ENCODE measurements at regions not wholly inside any gene's neighbourhood (a gene's known extent, or its start where the extent isn't known, plus 50 kb on each side); places are given as distances from the start of the nearest gene placed in this dataset.

DNA sequence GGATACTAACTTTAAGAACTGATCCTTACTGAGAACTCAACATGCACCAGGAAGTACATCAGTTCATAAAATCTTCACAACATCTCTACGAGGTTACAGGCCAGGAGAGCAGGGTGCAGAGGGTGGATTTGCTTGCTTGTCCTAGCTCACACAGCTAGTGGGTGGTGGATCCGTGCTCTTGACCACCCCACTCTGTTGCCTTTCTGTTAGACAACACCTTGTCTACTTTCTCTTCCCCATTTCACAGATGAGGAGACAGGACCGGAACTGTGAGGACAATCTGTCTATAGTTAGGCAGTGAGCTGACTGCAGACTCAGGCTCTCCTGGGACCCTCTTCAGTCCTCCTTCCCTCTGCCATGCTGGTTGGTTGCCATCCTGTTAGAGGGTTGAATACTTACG is 221.7 kb upstream of the TLE3 start:
- no peak for DNase-seq

DNA sequence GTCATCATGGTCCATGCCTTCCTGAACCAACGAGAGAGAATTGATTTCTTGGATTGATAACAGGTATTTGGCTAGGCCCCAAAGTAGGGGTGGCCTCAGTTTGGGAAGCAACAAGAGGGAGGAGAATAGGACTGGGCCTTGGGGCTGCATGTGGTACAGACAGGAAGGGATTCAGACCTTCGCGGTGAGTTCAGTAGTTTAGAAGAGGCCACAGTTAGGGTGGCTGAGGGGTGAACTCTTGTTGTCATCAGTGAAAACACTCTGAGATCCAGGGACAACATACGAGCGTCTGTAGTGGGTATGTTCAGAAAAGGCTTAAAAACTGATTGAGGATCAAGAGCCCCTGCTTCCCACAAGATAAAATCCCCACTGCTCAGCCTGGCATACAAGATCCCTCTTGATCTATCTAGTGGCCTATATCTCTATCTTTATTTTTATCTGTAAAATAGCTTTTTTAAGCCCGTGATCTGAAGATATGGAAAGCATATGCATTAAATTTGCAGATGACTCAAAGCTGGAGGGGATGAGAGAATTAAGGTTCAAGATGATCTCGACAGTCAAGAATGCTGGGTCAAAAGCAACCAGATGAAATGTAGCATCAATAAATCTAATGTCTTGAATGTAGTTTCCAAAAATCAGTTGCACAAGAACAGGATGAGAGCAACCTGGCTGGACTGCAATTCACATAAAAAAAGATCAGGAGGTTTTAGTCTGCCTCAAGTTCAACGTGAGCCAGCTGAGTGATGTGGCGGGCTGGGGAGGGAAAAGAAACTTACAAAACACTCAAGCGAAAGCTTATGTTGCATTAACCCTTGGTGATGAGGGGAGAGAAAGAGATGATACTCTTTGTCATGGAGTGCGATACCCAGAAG is 221.1 kb upstream of the TLE3 start:
- DNase-seq, result no peak

DNA sequence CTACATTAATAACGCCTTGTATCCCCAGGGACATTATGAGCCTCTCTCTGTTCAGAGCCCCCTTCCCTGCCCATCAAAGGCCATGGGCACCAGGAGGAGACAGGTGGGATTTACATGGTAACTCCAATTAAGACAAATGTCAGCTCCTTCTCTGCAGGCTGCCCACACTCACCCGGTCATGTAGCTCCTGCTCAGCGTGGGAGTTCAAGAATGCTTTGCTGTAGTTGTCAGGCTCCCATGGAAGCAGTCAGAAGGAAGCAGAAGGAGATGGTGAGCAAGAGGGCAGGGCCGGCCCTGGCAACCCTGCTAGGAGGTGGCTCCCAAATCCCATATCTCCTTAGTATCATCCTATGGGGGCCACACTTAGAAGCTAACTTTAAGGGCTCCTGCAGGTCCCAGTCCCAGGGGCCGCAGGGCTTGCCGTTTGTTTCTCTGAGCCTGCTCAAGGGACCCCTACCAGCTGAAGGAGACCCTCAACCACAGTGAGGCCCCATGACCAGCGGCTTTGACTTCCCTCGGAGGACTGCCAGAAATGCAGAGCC is 218.4 kb upstream of the TLE3 start:
- DNase-seq, result no peak

DNA sequence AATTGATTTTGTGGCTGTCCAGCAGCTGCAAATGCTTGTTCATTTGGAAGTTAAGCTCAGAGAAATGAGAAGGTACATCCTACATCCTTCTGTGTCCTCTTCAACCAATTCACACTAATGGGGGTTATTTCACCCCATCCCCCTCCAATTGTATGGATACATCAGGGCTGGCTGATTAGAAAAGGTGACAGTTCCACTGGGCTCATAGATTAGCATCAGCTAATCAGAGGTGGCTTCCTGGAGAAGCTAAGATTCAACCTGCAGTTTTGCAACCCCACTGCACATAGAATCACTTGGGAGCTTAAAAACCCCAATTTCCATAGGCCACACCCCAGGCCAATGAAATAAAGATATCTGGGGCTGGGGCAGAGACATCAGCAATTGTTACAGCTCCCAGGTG is 217.7 kb upstream of the TLE3 start:
- no peak for DNase-seq

DNA sequence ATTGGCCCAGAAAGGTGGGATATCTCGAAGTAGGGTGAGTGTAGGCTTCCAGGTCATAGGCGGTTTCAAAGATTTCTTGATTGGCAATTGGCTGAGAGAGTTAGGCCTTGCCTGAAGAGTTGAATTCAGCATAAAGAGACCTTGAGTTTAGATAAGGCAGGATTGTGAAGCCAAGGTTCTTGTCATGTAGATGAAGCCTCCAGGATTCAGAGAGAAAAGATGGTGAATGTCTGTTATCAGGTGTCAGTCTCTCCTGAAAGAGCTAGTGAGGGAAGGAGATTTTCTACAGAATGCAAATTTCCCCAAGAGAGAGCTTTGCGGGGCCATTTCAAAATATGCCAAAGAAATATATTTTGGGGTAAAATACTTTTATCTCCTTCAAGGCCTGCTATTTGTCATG is 217.0 kb upstream of the TLE3 start:
- no peak for DNase-seq

DNA sequence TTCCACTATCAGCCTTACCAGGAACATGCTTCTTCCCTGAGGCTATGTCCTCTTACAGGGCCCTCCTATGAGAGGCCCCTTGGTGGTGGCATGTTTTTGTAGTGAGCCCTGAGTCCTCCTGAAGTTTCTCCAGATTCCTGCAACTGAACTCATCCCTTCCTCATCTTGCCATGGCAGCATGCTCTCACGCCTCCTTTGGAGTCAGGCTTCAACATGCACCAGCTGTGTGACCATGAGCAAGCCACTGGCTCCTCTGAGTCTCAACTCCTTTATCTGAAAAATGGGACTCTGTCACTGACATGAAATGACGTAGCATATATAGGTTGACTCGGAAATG is 216.3 kb upstream of the TLE3 start:
- DNase-seq, result no peak

DNA sequence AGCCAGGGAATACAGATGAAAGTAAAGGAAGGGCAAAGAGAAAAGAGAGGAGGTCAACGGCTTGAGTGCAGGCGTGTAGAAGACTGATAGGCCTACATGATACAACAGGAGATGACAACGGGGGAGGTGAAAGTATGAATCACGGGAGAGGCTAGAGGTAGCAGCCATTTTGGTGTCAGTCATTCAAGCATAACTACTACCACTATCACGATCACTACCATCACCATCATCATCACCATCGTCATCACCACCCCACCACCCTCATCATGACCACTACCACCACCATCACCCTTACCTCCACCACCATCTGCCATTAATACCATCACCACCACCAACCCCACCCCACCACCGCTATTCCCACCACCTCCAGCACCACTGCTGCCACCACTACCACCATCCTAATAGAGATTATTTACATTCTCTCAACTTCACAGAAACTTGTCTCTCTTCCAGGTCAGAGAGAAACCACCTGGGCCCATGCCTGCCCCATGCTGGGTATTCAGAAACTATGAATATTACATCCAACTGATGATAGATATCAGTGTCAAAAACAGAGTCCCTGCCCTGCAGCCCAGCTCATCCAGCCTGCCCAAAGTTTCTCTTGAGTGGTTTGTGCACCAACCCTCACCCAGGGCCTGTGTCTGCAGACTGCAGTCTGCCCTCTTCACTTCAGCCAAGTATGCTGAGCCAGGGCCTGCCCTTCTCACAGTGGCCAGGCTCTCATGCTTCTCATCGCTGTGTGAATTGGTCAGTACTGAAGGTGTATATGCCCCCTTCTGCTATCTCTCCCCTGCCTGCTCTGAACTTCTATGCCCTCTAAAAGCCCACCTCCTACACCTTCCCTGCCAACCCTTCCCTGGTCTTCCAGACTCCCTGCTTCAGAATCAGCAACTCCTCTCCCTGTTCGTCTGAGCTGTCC is 215.6 kb upstream of the TLE3 start:
- DNase-seq, result no peak

DNA sequence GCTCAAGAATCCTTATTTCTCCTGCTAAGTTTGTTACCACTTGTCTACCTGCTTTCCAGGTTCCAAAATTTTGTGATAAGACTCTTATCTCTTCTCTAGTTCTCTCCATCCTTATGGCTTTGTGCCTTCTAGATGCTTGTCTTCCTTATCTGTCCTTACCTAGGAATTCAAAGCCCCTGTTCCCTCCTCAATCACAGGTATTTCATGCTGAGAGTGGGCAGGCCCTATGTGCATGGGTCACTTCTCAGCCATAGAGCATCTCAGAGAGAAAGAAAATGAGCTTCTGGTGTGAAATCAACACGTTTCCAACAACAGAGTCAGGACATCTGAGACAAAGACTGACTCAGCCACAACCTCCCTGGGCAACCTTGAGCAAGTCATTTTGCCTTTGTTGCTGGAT is 214.1 kb upstream of the TLE3 start:
- DNase-seq, result no peak

DNA sequence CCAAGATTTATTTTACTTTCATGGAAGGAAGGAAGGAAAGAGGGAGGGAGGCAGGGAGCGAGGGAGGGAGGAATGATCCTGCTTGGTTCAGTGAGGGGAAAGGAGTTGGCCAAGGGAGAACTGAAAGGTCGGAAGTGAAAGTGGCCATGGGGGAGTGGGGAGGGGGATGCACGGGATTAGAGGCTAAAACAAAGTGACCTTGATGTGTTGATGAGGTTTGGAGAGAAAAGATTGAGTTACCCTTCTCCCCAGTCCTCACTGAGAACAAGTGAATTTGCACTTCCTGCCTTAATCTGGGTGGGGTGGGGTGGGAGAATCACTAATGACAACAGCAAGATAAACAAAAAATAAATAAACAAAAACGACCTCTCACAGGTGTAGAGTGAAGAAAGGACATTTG is 212.0 kb upstream of the TLE3 start:
- no peak for DNase-seq

DNA sequence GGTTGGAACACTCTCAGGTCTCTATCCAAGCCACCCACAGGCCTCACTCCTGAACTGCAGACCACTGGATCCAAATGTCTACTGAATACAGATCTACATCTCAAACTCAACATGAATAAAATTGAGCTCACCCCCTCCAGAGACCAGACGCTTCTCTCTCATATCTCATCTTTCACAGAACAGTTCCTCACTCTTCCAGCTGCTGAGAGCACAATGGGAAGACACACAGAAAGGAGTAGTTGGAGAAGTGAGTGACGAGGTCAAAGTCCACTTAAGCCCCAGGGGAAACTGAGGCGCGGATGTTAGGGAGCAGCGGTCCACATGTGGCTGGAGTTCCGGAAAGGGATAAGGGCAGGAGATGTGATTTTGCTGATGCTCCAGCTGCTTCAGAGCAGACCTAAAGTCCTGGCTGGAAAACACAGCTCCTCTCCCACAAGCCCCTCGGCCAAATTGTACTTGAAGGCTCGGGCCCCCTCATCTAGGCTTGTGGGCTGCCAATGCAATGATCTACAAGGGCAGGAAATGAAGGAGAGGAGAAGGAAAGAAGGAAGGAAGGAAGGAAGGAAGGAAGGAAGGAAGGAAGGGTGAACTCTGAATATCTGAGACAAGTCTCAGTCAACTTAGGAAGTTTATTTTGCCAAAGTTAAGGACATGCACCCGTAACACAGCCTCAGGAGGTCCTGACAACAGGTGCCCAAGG is 211.2 kb upstream of the TLE3 start:
- DNase-seq, result no peak

DNA sequence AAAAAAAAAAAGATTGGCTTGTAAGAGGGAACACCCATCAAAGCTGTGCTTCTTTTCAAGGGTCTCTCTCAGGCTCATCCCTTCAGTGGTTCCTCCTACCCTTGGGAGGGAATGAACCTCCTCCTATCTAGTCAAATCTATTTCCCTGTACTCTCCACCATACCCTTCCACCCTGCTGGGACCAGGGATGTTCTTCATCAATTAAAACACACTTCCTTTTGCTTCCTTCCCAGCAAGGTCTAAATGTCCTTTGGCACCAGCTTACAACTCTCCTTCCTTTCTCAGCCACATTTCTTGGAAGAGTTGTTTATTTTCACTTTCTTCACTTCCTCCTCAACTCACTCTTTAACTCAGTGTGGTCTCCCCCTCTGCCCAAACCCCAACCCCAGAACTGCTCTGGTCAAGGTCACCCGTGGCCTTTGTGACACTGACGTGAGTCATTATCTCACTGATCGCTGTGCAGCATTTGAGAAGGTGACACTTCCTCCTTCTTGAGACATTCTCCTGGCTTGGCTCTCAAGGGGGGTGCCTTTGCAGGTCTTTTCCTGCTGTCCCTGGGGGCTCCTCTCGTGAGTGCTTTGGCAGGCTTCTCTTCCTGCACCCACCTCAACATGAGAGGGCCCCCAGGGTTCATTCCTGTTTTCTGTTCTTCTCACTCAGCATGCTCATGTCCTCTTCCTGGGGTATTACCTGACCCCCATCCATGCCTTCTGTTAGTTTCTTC is 210.5 kb upstream of the TLE3 start:
- no peak for DNase-seq

DNA sequence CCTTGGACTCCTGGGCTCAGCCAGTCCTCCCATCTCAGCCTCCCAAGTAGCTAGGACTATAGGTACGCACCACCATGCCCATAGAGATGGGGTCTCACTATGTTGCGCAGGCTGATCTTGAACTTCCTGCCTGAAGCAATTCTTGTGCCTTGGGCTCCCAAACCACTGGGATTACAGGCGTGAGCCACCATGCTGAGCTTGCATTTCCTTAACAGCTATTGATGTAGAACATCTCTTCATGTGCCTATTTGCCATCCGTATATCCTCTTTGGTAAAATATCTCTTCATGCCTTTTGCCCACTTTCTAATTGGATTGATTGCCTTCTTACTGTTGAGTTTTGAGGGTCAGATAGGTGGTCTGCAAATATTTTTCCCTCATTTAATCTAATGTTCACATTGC is 208.9 kb upstream of the TLE3 start:
- no peak for DNase-seq

DNA sequence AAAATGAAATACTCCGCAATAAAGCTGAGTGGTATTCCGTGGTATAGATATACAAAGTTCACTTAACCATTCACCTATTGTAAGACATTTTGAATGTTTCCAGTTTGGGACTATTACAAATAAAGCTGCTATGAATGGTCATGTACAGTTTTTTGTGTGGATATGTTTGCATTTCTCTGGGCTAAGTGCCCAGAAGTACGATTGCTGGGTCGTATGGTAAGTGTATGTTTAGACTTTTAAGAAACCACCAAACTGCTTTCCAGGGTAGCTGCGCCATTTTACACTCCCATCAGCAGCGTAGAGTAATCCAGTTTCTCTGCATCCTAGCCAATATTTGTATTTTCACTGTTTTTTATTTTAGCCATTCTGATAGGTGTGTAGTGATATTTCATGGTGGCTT is 208.4 kb upstream of the TLE3 start:
- DNase-seq, result no peak

DNA sequence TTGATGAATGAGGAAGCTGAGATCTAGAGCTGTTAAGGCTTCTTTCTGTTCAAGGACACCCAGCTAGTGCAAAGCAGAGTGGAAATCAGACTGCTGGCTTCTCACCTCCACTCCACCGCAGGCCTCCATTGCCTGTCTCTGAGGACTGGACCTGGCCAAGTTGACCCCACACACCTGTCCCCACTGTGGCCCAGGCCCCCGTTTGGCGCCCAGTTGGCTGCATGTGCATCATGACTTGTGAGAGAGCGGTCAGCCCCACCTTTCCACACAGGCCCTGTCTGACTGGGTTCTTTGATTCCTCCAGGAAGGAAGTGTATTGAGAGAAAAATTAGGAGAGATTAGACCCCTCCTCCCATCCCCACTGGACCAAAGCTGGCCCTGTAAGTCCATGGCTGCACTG is 206.3 kb upstream of the TLE3 start:
- DNase-seq, result no peak

DNA sequence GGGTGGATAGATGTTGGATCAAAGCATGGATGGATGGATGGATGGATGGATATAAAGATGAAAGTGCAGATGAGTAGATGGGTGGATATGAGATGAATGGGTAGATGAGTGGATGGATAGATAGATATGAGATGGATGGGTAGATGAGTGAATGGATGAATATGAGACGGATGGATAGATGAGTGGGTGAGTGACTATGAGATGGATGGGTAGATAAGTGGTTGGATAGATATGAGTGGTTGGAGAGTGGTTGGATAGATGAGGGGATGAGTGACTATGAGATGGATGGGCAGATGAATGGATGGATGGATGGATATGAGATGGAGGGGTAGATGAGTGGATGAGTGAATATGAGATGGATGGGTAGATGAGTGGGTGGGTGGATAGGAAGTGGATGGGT is 204.6 kb upstream of the TLE3 start:
- DNase-seq, result no peak

DNA sequence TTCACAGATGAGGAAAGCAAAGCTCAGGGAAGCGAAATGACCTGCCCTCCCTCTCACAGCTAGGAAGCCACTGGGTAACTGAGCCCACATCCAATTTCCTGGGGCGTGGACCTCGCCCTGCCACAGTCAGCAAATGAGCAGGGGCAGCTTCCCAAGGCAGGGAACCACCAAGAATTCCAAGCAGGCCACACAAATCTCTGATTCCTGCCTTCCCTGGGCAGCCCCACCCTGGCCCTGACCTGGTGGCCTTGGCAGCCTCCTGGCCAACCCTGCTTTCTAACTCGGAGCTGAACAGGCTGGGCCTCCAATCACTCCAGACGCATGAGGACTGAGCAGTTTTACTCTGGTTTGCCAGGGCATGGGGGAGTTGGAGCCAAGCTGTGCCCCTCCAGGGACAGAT is 203.7 kb upstream of the TLE3 start:
- DNase-seq, result no peak

DNA sequence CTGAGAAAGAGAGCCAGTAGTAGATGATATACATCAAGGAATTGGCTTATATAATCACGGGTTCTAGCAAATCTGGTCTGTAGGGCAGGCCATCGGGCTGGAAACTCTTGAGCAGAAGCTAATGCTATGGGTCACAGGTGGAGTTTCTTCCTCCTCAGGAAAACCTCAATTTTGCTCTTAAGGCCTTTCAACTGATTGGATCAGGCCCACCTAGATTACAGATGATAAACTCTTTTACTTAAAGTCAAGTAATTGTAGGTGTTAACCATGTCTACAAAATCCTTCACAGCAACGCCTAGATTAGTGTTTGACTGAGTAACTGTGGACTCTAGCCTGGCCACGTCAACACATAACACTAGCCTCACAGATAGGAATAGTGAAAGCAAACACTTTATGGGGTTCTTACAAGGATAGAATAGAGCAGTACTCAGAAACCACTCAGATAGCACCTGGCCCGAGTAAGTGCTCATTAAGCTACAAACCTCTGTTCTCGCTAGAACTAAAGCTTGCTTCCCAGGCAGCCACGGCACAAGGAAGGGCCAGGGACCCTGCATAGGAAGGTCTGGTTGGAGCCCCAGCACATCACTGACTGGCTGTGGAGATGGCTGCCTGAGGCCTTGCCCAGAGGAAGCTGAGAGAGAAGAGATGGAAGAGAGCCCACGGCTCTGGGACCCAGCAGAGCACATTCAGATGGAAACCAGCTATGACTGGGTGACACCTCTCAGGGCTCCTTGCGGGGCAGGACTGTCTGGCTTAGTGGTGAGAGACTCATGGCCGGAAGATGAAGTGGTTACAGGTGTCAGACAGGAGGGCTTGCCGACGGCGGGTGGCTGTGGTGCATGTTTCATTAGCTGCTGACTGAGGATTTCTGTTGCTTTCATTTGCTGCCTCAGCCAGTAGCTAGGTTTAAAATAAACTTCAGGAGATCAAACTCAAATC is 202.5 kb upstream of the TLE3 start:
- DNase-seq, result no peak

DNA sequence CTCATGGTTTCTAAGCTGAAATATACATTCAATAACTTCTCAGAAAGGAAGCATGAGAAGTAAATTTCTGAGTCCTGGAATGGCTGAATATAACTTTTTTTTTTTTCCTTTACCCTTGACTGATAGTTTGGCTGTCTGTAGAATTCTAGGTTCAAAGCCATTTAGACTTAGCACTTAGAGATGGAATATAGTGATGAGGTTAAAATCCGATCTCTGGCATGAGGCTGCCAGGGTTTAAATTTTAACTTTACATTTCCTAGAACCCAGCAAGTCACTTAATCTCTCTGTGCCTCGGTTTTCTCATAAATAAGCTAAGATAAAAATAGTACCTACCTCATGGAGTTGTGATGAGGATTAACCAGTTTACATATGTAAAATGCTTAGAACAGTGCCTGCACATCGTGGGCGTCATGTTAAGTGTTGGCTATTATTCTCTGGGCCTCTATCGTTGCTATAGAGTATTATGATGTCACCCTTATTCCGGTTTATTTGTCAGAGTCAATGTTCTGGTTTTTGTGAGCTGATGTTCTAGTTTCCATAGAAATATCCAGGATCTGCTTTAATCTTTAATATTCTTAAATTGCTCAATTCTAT is 199.8 kb upstream of the TLE3 start:
- DNase-seq, result no peak

DNA sequence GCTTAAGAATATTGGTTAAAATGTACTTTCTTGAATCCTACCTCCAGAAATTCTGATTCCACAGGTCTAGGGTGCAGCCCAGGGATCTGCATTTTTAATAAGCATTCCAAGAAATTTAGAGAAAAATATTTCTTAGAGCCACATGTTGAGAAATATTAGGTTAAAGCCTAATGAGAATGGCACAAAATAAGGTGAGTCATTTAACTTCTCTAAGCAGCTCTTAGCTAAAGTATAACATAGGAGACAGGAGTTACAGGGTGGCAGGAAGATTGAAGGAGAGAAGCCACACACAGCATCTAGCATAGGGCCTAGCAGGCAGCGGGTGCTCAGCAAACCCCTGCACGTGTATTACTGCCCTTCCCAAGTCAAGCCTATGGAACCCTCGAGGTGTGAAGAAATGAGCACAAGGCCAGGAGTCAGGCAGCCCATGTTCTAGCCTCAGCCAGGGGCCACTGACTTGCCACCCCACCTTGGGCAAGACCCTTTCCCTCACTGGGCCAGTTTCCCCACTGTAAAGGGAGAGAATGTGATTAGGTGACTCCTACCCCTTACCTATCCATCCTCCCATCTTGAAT is 197.1 kb upstream of the TLE3 start:
- no peak for DNase-seq

DNA sequence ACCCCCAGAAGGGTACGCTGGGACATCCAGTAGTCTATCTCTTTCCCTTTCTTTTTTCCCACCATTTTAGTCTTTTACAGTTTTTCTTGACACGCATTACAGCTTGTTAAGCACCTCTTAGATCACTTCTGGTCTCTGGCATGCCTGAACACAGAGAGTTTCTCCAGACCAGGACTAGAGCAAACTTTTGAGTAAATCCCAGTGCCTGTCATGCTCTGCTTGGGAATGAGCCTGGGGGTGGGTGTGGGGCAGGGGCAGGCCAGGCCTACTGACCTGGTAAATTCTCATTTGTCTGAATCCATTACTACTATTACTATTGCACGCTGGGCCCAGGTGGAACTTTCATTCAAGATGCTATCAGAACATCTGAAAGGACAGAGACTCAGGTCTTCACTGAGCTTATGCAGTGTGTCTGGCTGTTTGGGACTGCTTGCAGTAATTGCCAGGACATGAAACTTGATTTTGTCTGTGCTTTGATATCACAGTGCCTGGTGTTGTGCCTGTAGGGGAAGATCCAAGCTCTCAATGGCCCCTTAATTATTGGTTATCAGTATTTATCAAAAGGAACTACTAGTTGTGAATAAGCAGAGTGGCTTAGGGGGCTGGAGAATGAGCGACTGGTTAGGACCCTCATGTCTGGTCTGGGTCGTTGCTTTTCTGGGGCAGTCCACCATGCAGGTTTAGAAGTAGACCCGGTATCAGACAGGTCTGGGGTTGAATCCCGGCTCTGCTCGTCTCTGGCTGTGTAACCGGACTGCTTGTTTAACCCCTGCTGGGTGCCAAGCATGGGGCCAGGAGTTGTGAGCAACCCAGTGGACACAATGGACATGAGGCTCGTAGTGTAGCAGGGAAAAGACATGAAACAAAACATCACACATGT is 196.1 kb upstream of the TLE3 start:
- no peak for DNase-seq
